ENCODE measurements at regions not wholly inside any gene's neighbourhood (a gene's known extent, or its start where the extent isn't known, plus 50 kb on each side); places are given as distances from the start of the nearest gene placed in this dataset.

DNA sequence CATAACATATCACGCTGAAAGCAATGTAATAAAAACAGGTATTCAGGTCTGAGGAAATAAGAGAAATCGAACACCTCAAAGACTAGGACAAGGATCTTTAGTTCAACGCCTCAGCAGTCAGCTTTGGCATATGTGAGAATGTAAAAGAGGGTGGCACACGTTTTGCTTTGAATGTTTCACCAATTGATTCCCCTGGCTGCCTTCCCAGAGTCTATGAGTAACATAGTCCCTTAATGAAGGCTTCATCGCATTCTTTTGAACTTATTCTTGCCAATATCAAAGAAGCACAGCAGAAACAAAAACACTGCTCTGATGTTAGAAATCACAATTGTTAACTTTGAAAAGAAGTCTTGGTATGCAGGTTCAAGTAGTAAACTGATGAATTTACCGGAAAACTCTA is 764.8 kb downstream of the ADGRL2 start:
- DNase-seq (peak in 2 of 5 donors; percentile 14 to 33), FAIRE-seq (no peak)
- H3K27ac ChIP-seq (ENCODE audit: low read depth in 2 of 2, low read length in 2 of 2): no peak overlapping the region
- H3K36me3 ChIP-seq (ENCODE audit: control insufficient read depth in 2 of 3, insufficient read depth in 3 of 3, low read length in 3 of 3): no peaks in the 10 kb centered on the region
- H3K9ac ChIP-seq (ENCODE audit: low read length in 3 of 3): no peak overlapping the region
- H3K4me1 ChIP-seq (ENCODE audit: control insufficient read depth in 2 of 3, insufficient read depth in 2 of 3, low read depth in 1 of 3, low read length in 3 of 3): peaks cover 0 to 5% (median 3%) of the 10 kb centered on the region in 3 donors
- intact Hi-C loops (cut with DNase I): no loop called here
- TF ChIP-seq, protein P1, sequence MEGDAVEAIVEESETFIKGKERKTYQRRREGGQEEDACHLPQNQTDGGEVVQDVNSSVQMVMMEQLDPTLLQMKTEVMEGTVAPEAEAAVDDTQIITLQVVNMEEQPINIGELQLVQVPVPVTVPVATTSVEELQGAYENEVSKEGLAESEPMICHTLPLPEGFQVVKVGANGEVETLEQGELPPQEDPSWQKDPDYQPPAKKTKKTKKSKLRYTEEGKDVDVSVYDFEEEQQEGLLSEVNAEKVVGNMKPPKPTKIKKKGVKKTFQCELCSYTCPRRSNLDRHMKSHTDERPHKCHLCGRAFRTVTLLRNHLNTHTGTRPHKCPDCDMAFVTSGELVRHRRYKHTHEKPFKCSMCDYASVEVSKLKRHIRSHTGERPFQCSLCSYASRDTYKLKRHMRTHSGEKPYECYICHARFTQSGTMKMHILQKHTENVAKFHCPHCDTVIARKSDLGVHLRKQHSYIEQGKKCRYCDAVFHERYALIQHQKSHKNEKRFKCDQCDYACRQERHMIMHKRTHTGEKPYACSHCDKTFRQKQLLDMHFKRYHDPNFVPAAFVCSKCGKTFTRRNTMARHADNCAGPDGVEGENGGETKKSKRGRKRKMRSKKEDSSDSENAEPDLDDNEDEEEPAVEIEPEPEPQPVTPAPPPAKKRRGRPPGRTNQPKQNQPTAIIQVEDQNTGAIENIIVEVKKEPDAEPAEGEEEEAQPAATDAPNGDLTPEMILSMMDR (IDR thresholded peaks at IDR 0.05; ENCODE audit: borderline replicate concordance, extremely low read depth, insufficient read depth): no peak
- no peak overlapping the region for H3K4me3 ChIP-seq (ENCODE audit: low read length in 3 of 3)
- no peaks in the 10 kb centered on the region for H3K9me3 ChIP-seq (ENCODE audit: control insufficient read depth in 2 of 3, insufficient read depth in 1 of 3, low read length in 3 of 3)
- no peaks in the 10 kb centered on the region for H3K27me3 ChIP-seq (ENCODE audit: control insufficient read depth, insufficient read depth, low read length)

DNA sequence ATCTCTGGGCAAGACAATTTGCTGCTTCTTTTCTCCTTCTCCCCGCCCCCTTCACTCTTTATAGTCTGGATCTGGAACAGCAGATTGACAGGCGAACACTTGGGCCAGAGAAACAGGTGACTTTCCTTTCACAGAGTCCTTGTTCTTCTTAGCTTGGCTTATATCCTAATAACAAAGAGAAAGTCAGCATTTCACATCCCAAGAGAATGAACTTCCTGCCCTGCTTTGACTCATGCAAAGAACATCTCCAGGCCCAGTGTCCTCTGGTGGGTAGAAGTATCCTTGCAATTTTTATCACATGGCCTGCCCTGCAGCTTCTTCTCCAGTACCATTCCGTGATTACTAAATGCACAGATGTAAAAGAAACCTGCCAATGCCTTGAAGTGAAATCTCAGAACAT is 764.4 kb downstream of the ADGRL2 start:
- TF ChIP-seq, protein P1 (IDR thresholded peaks at IDR 0.05; ENCODE audit: borderline replicate concordance, extremely low read depth, insufficient read depth): peak; percentile 2
- H3K4me1 ChIP-seq (ENCODE audit: control insufficient read depth in 2 of 3, insufficient read depth in 2 of 3, low read depth in 1 of 3, low read length in 3 of 3): peaks cover 0 to 5% (median 3%) of the 10 kb centered on the region in 3 donors
- H3K9ac ChIP-seq (ENCODE audit: low read length in 3 of 3): no peak overlapping the region
- peak in 1 of 5 donors; percentile 15 for DNase-seq
- no peak overlapping the region for H3K4me3 ChIP-seq (ENCODE audit: low read length in 3 of 3)
- no peak for FAIRE-seq
- H3K27ac ChIP-seq (ENCODE audit: low read depth in 2 of 2, low read length in 2 of 2): no peak overlapping the region
- H3K36me3 ChIP-seq (ENCODE audit: control insufficient read depth in 2 of 3, insufficient read depth in 3 of 3, low read length in 3 of 3): no peaks in the 10 kb centered on the region
- H3K27me3 ChIP-seq (ENCODE audit: control insufficient read depth, insufficient read depth, low read length): no peaks in the 10 kb centered on the region
- intact Hi-C loops (cut with DNase I): no loop called here
- H3K9me3 ChIP-seq (ENCODE audit: control insufficient read depth in 2 of 3, insufficient read depth in 1 of 3, low read length in 3 of 3): no peaks in the 10 kb centered on the region

DNA sequence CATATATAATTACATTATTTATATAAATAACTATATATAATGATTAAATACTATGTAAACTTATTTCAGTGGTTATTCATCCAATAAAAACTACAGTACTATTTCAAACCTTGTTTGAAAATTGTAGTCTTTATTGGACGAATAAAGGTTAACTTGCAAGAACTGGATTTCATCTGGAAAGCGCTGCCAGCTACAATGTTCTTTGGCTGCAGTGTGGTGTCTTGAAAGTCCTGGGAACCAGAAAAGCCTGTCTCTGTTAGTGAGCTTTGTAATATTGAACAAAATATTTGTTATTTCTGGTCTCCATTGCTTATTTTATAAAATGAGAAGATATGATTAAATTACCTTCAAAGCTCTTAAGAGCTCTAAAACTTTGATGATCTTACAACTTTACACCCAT is 763.6 kb downstream of the ADGRL2 start:
- Histone ChIP-seq H3K27me3 (ENCODE audit: control insufficient read depth, insufficient read depth, low read length) (no peaks in the 10 kb centered on the region), H3K9ac (ENCODE audit: low read length in 3 of 3) (no peak overlapping the region), H3K9me3 (ENCODE audit: control insufficient read depth in 2 of 3, insufficient read depth in 1 of 3, low read length in 3 of 3) (no peaks in the 10 kb centered on the region), H3K36me3 (ENCODE audit: control insufficient read depth in 2 of 3, insufficient read depth in 3 of 3, low read length in 3 of 3) (no peaks in the 10 kb centered on the region), H3K27ac (ENCODE audit: low read depth in 2 of 2, low read length in 2 of 2) (no peak overlapping the region), H3K4me1 (ENCODE audit: control insufficient read depth in 2 of 3, insufficient read depth in 2 of 3, low read depth in 1 of 3, low read length in 3 of 3) (peaks cover 0 to 5% (median 3%) of the 10 kb centered on the region in 3 donors), H3K4me3 (ENCODE audit: low read length in 3 of 3) (no peak overlapping the region)
- FAIRE-seq (no peak), DNase-seq (peak in 1 of 5 donors; percentile 24)
- TF ChIP-seq, protein P1 (IDR thresholded peaks at IDR 0.05; ENCODE audit: borderline replicate concordance, extremely low read depth, insufficient read depth): no peak
- intact Hi-C loops (cut with DNase I): no loop called here

DNA sequence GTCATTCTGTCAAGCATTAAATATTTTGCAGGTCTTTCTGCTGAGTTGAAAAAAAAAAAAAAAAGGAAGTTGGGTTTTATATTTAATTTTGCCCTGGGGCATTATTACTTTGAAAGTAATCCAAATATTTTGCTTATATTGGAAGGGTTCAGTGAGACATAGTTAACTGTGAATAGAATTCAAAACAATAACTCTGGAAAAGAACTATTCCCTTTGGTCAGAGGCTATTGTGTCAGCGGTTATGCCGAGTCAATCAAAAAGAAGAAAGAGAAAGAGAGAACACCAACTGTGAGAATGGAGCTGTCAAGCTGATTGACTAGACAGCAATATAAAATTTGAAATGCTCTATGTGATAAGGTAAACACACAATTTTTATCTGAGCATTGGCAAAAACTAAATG is 761.7 kb downstream of the ADGRL2 start:
- no peak for DNase-seq
- Histone ChIP-seq H3K4me3 (ENCODE audit: low read length in 3 of 3) (no peak overlapping the region), H3K9ac (ENCODE audit: low read length in 3 of 3) (no peak overlapping the region), H3K4me1 (ENCODE audit: control insufficient read depth in 2 of 3, insufficient read depth in 2 of 3, low read depth in 1 of 3, low read length in 3 of 3) (peaks cover 0 to 5% (median 3%) of the 10 kb centered on the region in 3 donors), H3K36me3 (ENCODE audit: control insufficient read depth in 2 of 3, insufficient read depth in 3 of 3, low read length in 3 of 3) (no peaks in the 10 kb centered on the region), H3K27me3 (ENCODE audit: control insufficient read depth, insufficient read depth, low read length) (no peaks in the 10 kb centered on the region), H3K9me3 (ENCODE audit: control insufficient read depth in 2 of 3, insufficient read depth in 1 of 3, low read length in 3 of 3) (no peaks in the 10 kb centered on the region), H3K27ac (ENCODE audit: low read depth in 2 of 2, low read length in 2 of 2) (no peak overlapping the region)
- intact Hi-C loops (cut with DNase I): no loop called here
- TF ChIP-seq, protein P1 (IDR thresholded peaks at IDR 0.05; ENCODE audit: borderline replicate concordance, extremely low read depth, insufficient read depth): no peak
- no peak for FAIRE-seq
